SK-N-MC (cell line): ENCODE measurements at regions not wholly inside any gene's neighbourhood (a gene's known extent, or its start where the extent isn't known, plus 50 kb on each side); places are given as distances from the start of the nearest gene placed in this dataset.
"Not testable (repeated sequence)": the region's sequence is repeated elsewhere in the genome, so short reads cannot be mapped to it uniquely, and the experiment has no call there.

Source experiments
- EZH2 ChIP-seq: fragments of 200-600 bp; sonication (generic); IDR thresholded peaks from one replicate; pipeline ENCODE4 v1.6.1; 2017; ENCODE audit warnings: antibody characterized with exemption
- POLR2AphosphoS5 ChIP-seq: IDR thresholded peaks from 2 replicates; pipeline ENCODE4 v1.6.1; 2012; ENCODE audit warnings: mild to moderate bottlenecking, low read depth, low read length, borderline replicate concordance

GRCh38 chr13:52254299-52254698 lies 94.9 kb upstream of the NEK3 start:
- not testable (repeated sequence) for TF ChIP-seq POLR2AphosphoS5, EZH2
